GM12865 (cell line): ENCODE measurements at regions not wholly inside any gene's neighbourhood (a gene's known extent, or its start where the extent isn't known, plus 50 kb on each side); places are given as distances from the start of the nearest gene placed in this dataset.

Experiments used
- DNase-seq: peaks from one replicate; pipeline ENCODE4 v3.0.0; 2010; ENCODE audit warnings: low read depth
- H3K4me3 ChIP-seq: 2 replicates; pipeline ENCODE4 v1.5.1; 2011; ENCODE audit warnings: mild to moderate bottlenecking, low read depth, low read length, control low read depth
- CTCF ChIP-seq: IDR thresholded peaks from 2 replicates; pipeline ENCODE4 v1.5.1; 2011; ENCODE audit warnings: low read length, control low read depth, low read depth, inconsistent platforms; ENCODE audit not compliant: insufficient read depth; ENCODE audit errors: missing control alignments

DNA sequence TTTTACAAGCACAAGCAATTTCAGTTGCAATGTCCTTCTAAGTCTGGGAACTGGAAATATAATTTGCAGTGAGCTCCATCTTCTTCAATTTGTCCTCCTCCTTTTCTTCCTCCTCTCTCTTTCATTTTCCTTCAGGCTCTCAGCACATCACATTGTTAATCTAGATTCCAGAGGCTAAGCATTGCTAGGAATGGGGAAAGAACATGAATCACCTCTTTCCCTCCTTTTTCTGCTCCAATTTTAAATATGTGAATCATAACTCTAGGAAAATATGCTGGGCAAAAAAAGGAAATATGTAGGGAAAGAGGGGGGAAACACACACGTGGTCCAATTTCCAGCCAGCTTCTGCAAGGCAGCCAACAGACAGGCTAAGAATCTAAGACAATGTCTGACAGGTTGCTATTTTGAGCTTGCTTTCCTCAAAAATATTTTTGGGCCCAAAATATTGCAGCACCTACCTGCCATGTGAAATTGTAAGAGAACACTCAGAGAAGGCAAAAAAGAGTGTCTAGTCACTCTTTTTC lies 72.7 kb upstream of the NUPR2 start:
- no peak for DNase-seq
- no peak for TF ChIP-seq CTCF
- H3K4me3 ChIP-seq, result no peak overlapping the region

DNA sequence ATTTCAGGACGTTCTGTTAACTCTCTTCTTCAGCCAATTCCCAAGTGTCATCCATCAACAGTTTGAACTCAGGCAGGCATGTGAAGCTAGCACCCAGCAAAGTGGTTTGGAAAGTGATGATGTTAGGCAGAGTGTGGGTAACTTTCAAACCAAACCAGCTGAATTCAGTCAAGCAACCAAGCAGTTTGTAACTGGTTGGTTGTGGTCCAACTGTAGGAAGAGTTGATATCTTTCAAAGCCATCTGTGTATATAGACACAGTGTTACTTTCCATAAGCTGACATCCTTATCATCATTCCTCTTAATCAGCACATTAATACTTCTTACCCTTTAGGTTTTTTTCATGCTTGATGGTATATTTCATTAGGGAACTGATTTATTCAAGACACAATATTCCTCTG lies 72.2 kb upstream of the NUPR2 start:
- no peak overlapping the region for H3K4me3 ChIP-seq
- no peak for DNase-seq
- TF ChIP-seq CTCF, result no peak

DNA sequence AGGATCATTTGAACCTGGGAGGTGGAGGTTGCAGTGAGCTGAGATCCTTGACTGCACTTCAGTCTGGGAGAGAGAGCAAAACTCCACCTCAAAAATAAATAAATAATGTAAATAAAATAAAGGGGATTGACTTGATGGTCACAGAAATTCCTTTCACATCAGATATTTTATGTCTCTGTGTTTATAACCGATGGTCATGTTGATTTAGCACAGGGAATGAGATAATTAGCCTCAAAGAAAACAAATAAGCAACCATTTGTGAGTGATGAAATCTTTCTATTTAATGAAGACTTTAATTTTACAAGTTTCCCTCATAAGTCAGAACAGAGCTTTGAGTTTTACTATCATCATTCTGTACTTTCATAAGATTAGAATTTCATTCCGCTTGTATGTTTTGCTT lies 64.8 kb upstream of the NUPR2 start:
- H3K4me3 ChIP-seq, result no peak overlapping the region
- no peak for TF ChIP-seq CTCF
- DNase-seq, result no peak

DNA sequence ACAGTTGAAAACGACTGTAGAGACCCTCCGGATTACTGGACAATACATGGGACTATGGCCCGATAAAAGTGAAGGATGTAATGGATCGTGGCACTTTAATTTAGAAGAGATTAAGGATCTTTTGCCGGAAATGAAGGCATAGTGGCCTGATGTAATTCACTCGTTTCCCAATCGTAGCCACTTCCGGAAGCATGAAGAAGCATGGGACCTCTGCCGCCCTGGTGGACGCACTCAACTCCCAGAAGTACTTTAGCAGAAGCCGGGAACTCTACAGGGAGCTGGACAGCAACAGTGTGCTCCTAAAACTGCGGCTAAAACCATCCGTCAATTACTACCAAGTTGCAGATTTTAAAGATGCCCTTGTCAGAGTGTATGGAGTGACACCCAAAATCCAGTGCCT lies 59.6 kb upstream of the NUPR2 start:
- H3K4me3 ChIP-seq, result no peak overlapping the region
- TF ChIP-seq CTCF, result no peak
- no peak for DNase-seq

- no peak for TF ChIP-seq CTCF
- H3K4me3 ChIP-seq, result no peak overlapping the region
- no peak for DNase-seq
Observed at GRCh38 chr7:56174875-56175760, 58.9 kb upstream of the NUPR2 start.

DNA sequence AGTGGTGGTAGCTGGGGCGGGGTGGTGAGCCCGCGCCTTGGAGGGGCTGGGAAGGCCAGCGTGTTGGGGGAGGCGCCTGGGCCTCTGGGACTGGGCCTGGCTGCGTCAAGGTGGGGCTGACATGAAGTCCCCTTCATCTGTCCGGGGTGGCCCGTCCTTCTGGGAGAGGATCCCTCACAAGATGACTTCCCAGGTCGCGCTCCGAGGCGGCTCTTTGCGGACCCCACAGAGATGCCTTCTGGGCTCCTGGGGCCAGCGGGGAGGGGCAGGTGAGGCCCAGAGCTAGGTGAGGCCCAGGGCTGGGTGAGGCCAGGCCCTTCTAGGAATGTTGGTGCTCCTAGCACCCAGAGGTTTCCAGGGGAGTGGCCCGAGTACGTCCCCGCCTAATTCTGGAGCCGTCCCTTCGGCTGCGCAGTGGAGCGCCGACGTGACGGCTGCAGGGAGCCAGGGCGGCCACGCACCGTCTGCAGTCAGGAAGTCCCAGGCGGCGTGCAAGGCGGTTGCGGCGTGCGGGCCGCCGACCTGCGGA lies 58.2 kb upstream of the NUPR2 start:
- no peak for TF ChIP-seq CTCF

More for the DNA sequence above, 58.2 kb upstream of the NUPR2 start:
- no peak overlapping the region for H3K4me3 ChIP-seq
- no peak for DNase-seq
